GM12878 (cell line): ENCODE measurements at regions not wholly inside any gene's neighbourhood (a gene's known extent, or its start where the extent isn't known, plus 50 kb on each side); places are given as distances from the start of the nearest gene placed in this dataset.

ENCODE experiments used
- ATAC-seq: fragments of 200-7000 bp; cut with Tn5 transposase; 3 replicates; pipeline ENCODE4 v1.9.1; 2020; ENCODE audit warnings: mild to moderate bottlenecking, moderate library complexity
- BruUV-seq: library from RNA; stranded (reverse); fragments of 400-500 nt; replicated peaks from 2 replicates; lab custom pipeline; 2021; lab: Mats Ljungman, UMichigan
- CTCF ChIA-PET: fragments of 300-600 bp; sonication (Branson Sonifier 250); formaldehyde crosslinking; extraction: SDS; loops from one replicate; lab custom pipeline; 2021; ENCODE audit warnings: inconsistent platforms; lab: Yijun Ruan, JAX
- POLR2A ChIA-PET: fragments of 350-600 bp; formaldehyde crosslinking; extraction: SDS; loops from one replicate; lab custom pipeline; 2021; ENCODE audit warnings: inconsistent platforms; lab: Charles Lee
- RAD21 ChIA-PET: fragments of 300-600 bp; sonication (Branson Sonifier 250); formaldehyde crosslinking; loops from one replicate; lab custom pipeline; 2023; ENCODE audit warnings: antibody characterized with exemption; ENCODE audit not compliant: unreplicated experiment; lab: Charles Lee
- SMC1A ChIA-PET: fragments of 300-600 bp; sonication (Branson Sonifier 250); formaldehyde crosslinking; loops from one replicate; lab custom pipeline; 2023; ENCODE audit not compliant: unreplicated experiment, uncharacterized antibody; lab: Charles Lee
- DNase-seq: peaks from one replicate; pipeline ENCODE4 v3.0.0-alpha.2; 2011; ENCODE audit warnings: low read depth, low spot score
- FAIRE-seq: peaks from 3 replicates; lab custom pipeline; 2011; peaks lifted over from hg19 to GRCh38; lab: Jason Lieb, UNC
- H2AFZ ChIP-seq: 2 replicates; pipeline ENCODE4 v1.6.0; 2011; ENCODE audit warnings: low read depth, low read length, control low read depth; ENCODE audit not compliant: control insufficient read depth
- H3K27ac ChIP-seq: 2 replicates; pipeline ENCODE4 v1.5.1; 2011; ENCODE audit warnings: control low read depth; ENCODE audit not compliant: control insufficient read depth, insufficient read depth
- H3K27me3 ChIP-seq, 2 experiments: replicated peaks in 1 of 2; 2 replicates each; pipeline versions ENCODE4 v1.6.0 to v1.6.1; 2011; ENCODE audit warnings: low read length in 1 of 2; ENCODE audit not compliant: control insufficient read depth in 2 of 2, insufficient read depth in 2 of 2
- H3K36me3 ChIP-seq, 2 experiments: 2 replicates each; pipeline ENCODE4 v1.5.1; 2011; ENCODE audit warnings: low read length in 1 of 2; ENCODE audit not compliant: control insufficient read depth in 2 of 2, insufficient read depth in 2 of 2
- H3K4me1 ChIP-seq: 2 replicates; pipeline ENCODE4 v1.6.1; 2011; ENCODE audit warnings: mild to moderate bottlenecking, low read length, moderate library complexity, mixed read lengths; ENCODE audit not compliant: control insufficient read depth, insufficient read depth
- H3K4me2 ChIP-seq: 2 replicates; pipeline ENCODE4 v1.6.0; 2011; ENCODE audit warnings: control low read depth; ENCODE audit not compliant: control insufficient read depth, insufficient read depth
- H3K4me3 ChIP-seq: fragments of 200-600 bp; sonication (generic); 2 replicates; pipeline ENCODE4 v1.5.1; 2016
- H3K79me2 ChIP-seq: 2 replicates; pipeline ENCODE4 v1.6.0; 2011; ENCODE audit warnings: low read length; ENCODE audit not compliant: control insufficient read depth, insufficient read depth
- H3K9ac ChIP-seq: 2 replicates; pipeline ENCODE4 v1.8.0; 2011; ENCODE audit warnings: low read length, control low read depth, mixed read lengths; ENCODE audit not compliant: control insufficient read depth, insufficient read depth
- H3K9me3 ChIP-seq: replicated peaks from 3 replicates; pipeline ENCODE4 v1.5.1; 2011; ENCODE audit warnings: mild to moderate bottlenecking, low read length; ENCODE audit not compliant: control insufficient read depth, insufficient read depth
- H4K20me1 ChIP-seq: 2 replicates; pipeline ENCODE4 v1.6.0; 2011; ENCODE audit not compliant: control insufficient read depth, insufficient read depth
- ATF7 ChIP-seq: fragments of 450-650 bp; IDR thresholded peaks from 2 replicates; pipeline ENCODE4 v1.6.1; 2016; ENCODE audit warnings: low read depth, mild to moderate bottlenecking
- BRCA1 ChIP-seq: IDR thresholded peaks from 2 replicates; pipeline ENCODE4 v1.6.1; 2011; ENCODE audit warnings: low read depth, low read length, improper control_type of control experiment
- CREB1 ChIP-seq: IDR thresholded peaks from 2 replicates; pipeline ENCODE4 v1.6.1; 2012; ENCODE audit warnings: low read depth, mild to moderate bottlenecking, inconsistent platforms
- ESRRA ChIP-seq: IDR thresholded peaks from 2 replicates; pipeline ENCODE4 v1.6.1; 2012; ENCODE audit warnings: mild to moderate bottlenecking, low read length, improper control_type of control experiment
- FOS ChIP-seq: IDR thresholded peaks from 3 replicates; pipeline ENCODE4 v1.6.1; 2011; ENCODE audit warnings: borderline replicate concordance; ENCODE audit not compliant: insufficient read length; ENCODE audit errors: extremely low read depth
- HDAC6 ChIP-seq: fragments of 200-600 bp; sonication (generic); IDR thresholded peaks from one replicate; pipeline ENCODE4 v1.8.0; 2017; ENCODE audit warnings: antibody characterized with exemption; ENCODE audit not compliant: unreplicated experiment
- MEF2A ChIP-seq: IDR thresholded peaks from 2 replicates; pipeline ENCODE4 v1.6.1; 2011; ENCODE audit warnings: low read depth, mild to moderate bottlenecking, low read length, moderate library complexity; ENCODE audit not compliant: insufficient read depth
- MYC ChIP-seq: IDR thresholded peaks from 2 replicates; pipeline ENCODE4 v1.6.1; 2011; ENCODE audit warnings: mild to moderate bottlenecking, low read length, moderate library complexity, inconsistent platforms; ENCODE audit not compliant: insufficient read depth, insufficient replicate concordance, insufficient read length, severe bottlenecking
- NBN ChIP-seq: fragments of 450-650 bp; IDR thresholded peaks from 2 replicates; pipeline ENCODE4 v1.6.1; 2016
- RB1 ChIP-seq: fragments of 450-650 bp; formaldehyde crosslinking; IDR thresholded peaks from 2 replicates; pipeline ENCODE4 v1.6.1; 2017; ENCODE audit warnings: mild to moderate bottlenecking, borderline replicate concordance
- RELB ChIP-seq: fragments of 450-650 bp; IDR thresholded peaks from 2 replicates; pipeline ENCODE4 v1.6.1; 2017; ENCODE audit warnings: low read depth, mild to moderate bottlenecking, moderate library complexity
- RUNX3 ChIP-seq: IDR thresholded peaks from 2 replicates; pipeline ENCODE4 v1.6.1; 2012; ENCODE audit warnings: low read length, inconsistent platforms
- SIN3A ChIP-seq: IDR thresholded peaks from 2 replicates; pipeline ENCODE4 v1.6.1; 2012; ENCODE audit warnings: low read depth, low read length, improper control_type of control experiment
- TARDBP ChIP-seq: IDR thresholded peaks from 2 replicates; pipeline ENCODE4 v1.6.1; 2016; ENCODE audit warnings: borderline replicate concordance
- USF2 ChIP-seq: IDR thresholded peaks from 2 replicates; pipeline ENCODE4 v1.6.1; 2011; ENCODE audit warnings: low read depth, low read length, improper control_type of control experiment, borderline replicate concordance
- WGBS: methylation state at CpG from one replicate; pipeline ENCODE4 v1.1.6; 2016; ENCODE audit warnings: low lambda C conversion rate; ENCODE audit not compliant: insufficient replicate concordance, insufficient coverage; ENCODE audit errors: missing lambda C conversion rate; 5-methylcytosine and 5-hydroxymethylcytosine counted together
- in situ Hi-C: fragments of 300-500 bp; cut with MboI; formaldehyde crosslinking; loops from 9 replicates; pipeline ENCODE4 v1.14.3; 2018; ENCODE audit warnings: mixed read lengths
- intact Hi-C: fragments of 100-400 bp; cut with micrococcal nuclease; formaldehyde crosslinking; loops from one replicate; pipeline ENCODE4 v1.14.2; 2022; ENCODE audit not compliant: unreplicated experiment

- in situ Hi-C loops (no loop called here), intact Hi-C loops (no loop called here)
- H3K79me2 ChIP-seq, result no peaks in the 10 kb centered on the region
- POLR2A ChIA-PET, result no interaction called here
- RAD21 ChIA-PET, result no interaction called here
- no peak for ATAC-seq
- H3K4me1 ChIP-seq, result no peaks in the 10 kb centered on the region
- H3K27me3 ChIP-seq, result no peaks in the 10 kb centered on the region
- DNase-seq, result no peak
- no peak overlapping the region for H3K27ac ChIP-seq
- 39% methylated on average over 5 of the region's 5 CpGs for WGBS
- no peaks in the 10 kb centered on the region for H4K20me1 ChIP-seq
- no peaks in the 10 kb centered on the region for H3K36me3 ChIP-seq
- no peaks in the 10 kb centered on the region for H3K9me3 ChIP-seq
- no peak overlapping the region for H3K9ac ChIP-seq
- TF ChIP-seq CREB1 (no peak), MEF2A (no peak), SIN3A (no peak), USF2 (no peak), FOS (no peak), ESRRA (no peak), RUNX3 (no peak), ATF7 (no peak), RB1 (no peak), MYC (no peak), BRCA1 (no peak), TARDBP (no peak), RELB (no peak), HDAC6 (no peak), NBN (no peak)
- no TSS peak for BruUV-seq
- no peak for FAIRE-seq
- no peak overlapping the region for H2AFZ ChIP-seq
- CTCF ChIA-PET, result no interaction called here
- no peak overlapping the region for H3K4me3 ChIP-seq
- H3K4me2 ChIP-seq, result no peak overlapping the region
- SMC1A ChIA-PET, result no interaction called here
These were observed 893.5 kb upstream of the KLHL29 start for GRCh38 chr2:22491442-22491841.
